GM23338 (cell line): ENCODE measurements at regions not wholly inside any gene's neighbourhood (a gene's known extent, or its start where the extent isn't known, plus 50 kb on each side); places are given as distances from the start of the nearest gene placed in this dataset.

ENCODE experiments used
- ATAC-seq: fragments of 200-7000 bp; cut with Tn5 transposase; 3 replicates; pipeline ENCODE4 v1.9.1; 2020
- DNase-seq: peaks from one replicate; pipeline ENCODE4 v3.0.0-alpha.2; 2015; ENCODE audit warnings: low spot score
- H2AFZ ChIP-seq: fragments of 200-600 bp; sonication (generic); 2 replicates; pipeline ENCODE4 v1.8.0; 2016; ENCODE audit warnings: antibody characterized with exemption, mild to moderate bottlenecking, moderate library complexity
- H3F3A ChIP-seq: fragments of 200-600 bp; sonication (generic); replicated peaks from 2 replicates; pipeline ENCODE4 v1.8.0; 2017; ENCODE audit warnings: antibody characterized with exemption, mixed run types, low read depth
- H3K27ac ChIP-seq: fragments of 200-600 bp; sonication (generic); 2 replicates; pipeline ENCODE4 v1.6.1; 2016; ENCODE audit warnings: low read depth
- H3K27me3 ChIP-seq: fragments of 200-600 bp; sonication (generic); 2 replicates; pipeline ENCODE4 v1.8.0; 2016; ENCODE audit warnings: mild to moderate bottlenecking, mixed run types, moderate library complexity; ENCODE audit not compliant: insufficient read depth
- H3K36me3 ChIP-seq: fragments of 200-600 bp; sonication (generic); 2 replicates; pipeline ENCODE4 v1.8.0; 2016; ENCODE audit warnings: mild to moderate bottlenecking; ENCODE audit not compliant: insufficient read depth
- H3K4me1 ChIP-seq: fragments of 200-600 bp; sonication (generic); 2 replicates; pipeline ENCODE4 v1.8.0; 2016; ENCODE audit warnings: mild to moderate bottlenecking, moderate library complexity; ENCODE audit not compliant: insufficient read depth
- H3K4me2 ChIP-seq: fragments of 200-600 bp; sonication (generic); 2 replicates; pipeline ENCODE4 v1.7.1; 2017; ENCODE audit warnings: mixed run types
- H3K4me3 ChIP-seq: fragments of 200-600 bp; sonication (generic); 2 replicates; pipeline ENCODE4 v1.6.1; 2016; ENCODE audit warnings: mixed run types
- H3K79me2 ChIP-seq: fragments of 200-600 bp; sonication (generic); replicated peaks from 2 replicates; pipeline ENCODE4 v1.8.0; 2017; ENCODE audit warnings: mild to moderate bottlenecking; ENCODE audit not compliant: insufficient read depth
- H3K9me2 ChIP-seq: fragments of 200-600 bp; sonication (generic); 2 replicates; pipeline ENCODE4 v1.8.0; 2017; ENCODE audit not compliant: insufficient read depth
- H4K20me1 ChIP-seq: fragments of 200-600 bp; sonication (generic); replicated peaks from 2 replicates; pipeline ENCODE4 v1.8.0; 2017; ENCODE audit warnings: mild to moderate bottlenecking; ENCODE audit not compliant: insufficient read depth
- H3K27ac Mint-ChIP-seq: 2 replicates; pipeline ENCODE4 v1.8.0; 2020; ENCODE audit warnings: inconsistent platforms, mild to moderate bottlenecking, moderate library complexity, mixed read lengths
- H3K27me3 Mint-ChIP-seq: 3 replicates; pipeline ENCODE4 v1.8.0; 2022; ENCODE audit warnings: low read depth, mild to moderate bottlenecking, moderate library complexity, mixed read lengths, inconsistent platforms; ENCODE audit not compliant: insufficient read depth, poor library complexity
- H3K36me3 Mint-ChIP-seq: 3 replicates; pipeline ENCODE4 v1.8.0; 2021; ENCODE audit warnings: low read depth, mild to moderate bottlenecking, inconsistent platforms, moderate library complexity, mixed read lengths
- H3K4me1 Mint-ChIP-seq: 3 replicates; pipeline ENCODE4 v1.8.0; 2020; ENCODE audit warnings: mild to moderate bottlenecking, inconsistent platforms, mixed read lengths
- H3K4me3 Mint-ChIP-seq: 3 replicates; pipeline ENCODE4 v1.8.0; 2021; ENCODE audit warnings: moderate library complexity, mild to moderate bottlenecking, inconsistent platforms, mixed read lengths
- H3K9me3 Mint-ChIP-seq: 3 replicates; pipeline ENCODE4 v1.8.0; 2020; ENCODE audit warnings: moderate library complexity, mild to moderate bottlenecking, inconsistent platforms, mixed read lengths
- CREB1 ChIP-seq: fragments of 250-450 bp; sonication (Bioruptor Pico); IDR thresholded peaks from 2 replicates; pipeline ENCODE4 v1.5.0; 2020; ENCODE audit warnings: low read depth, mild to moderate bottlenecking, moderate library complexity
- CTCF ChIP-seq, 2 experiments: fragments of 200-600 bp in 1 of 2; sonication (generic) in 1 of 2; conservative IDR thresholded peaks; 2 replicates each; pipeline versions ENCODE4 v1.5.1 to v1.6.1; 2016 to 2017; ENCODE audit warnings: antibody characterized with exemption in 2 of 2, low read depth in 2 of 2, mild to moderate bottlenecking in 2 of 2, moderate library complexity in 1 of 2
- ETS1 ChIP-seq: IDR thresholded peaks from 2 replicates; pipeline ENCODE4 v1.6.1; 2016; ENCODE audit warnings: antibody characterized with exemption
- EZH2 ChIP-seq: fragments of 200-600 bp; sonication (generic); IDR thresholded peaks from one replicate; pipeline ENCODE4 v1.8.0; 2017; ENCODE audit warnings: antibody characterized with exemption, mild to moderate bottlenecking, low read depth; ENCODE audit not compliant: unreplicated experiment
- JUNB ChIP-seq: IDR thresholded peaks from one replicate; pipeline ENCODE4 v1.6.1; 2016; ENCODE audit warnings: antibody characterized with exemption; ENCODE audit not compliant: unreplicated experiment
- NANOG ChIP-seq: IDR thresholded peaks from 2 replicates; pipeline ENCODE4 v1.6.1; 2016; ENCODE audit warnings: antibody characterized with exemption, borderline replicate concordance
- POLR2AphosphoS5 ChIP-seq: IDR thresholded peaks from 2 replicates; pipeline ENCODE4 v1.6.1; 2016; ENCODE audit warnings: antibody characterized with exemption, low read depth
- REST ChIP-seq: IDR thresholded peaks from one replicate; pipeline ENCODE4 v1.6.1; 2018; ENCODE audit warnings: antibody characterized with exemption; ENCODE audit not compliant: unreplicated experiment
- STAT1 ChIP-seq: IDR thresholded peaks from one replicate; pipeline ENCODE4 v1.6.1; 2016; ENCODE audit warnings: antibody characterized with exemption; ENCODE audit not compliant: unreplicated experiment
- ZNF114 ChIP-seq: fragments of 250-450 bp; sonication (Bioruptor Pico); IDR thresholded peaks from 2 replicates; pipeline ENCODE4 v1.5.0; 2020; ENCODE audit warnings: mild to moderate bottlenecking, moderate library complexity
- ZNF331 ChIP-seq: fragments of 250-450 bp; sonication (Bioruptor Pico); IDR thresholded peaks from 2 replicates; pipeline ENCODE4 v1.5.0; 2020; ENCODE audit warnings: low read depth, mild to moderate bottlenecking, moderate library complexity

- no peaks in the 10 kb centered on the region for H3F3A ChIP-seq
- H2AFZ ChIP-seq, result no peak overlapping the region
- no peaks in the 10 kb centered on the region for H3K27me3 Mint-ChIP-seq
- ATAC-seq (no peak), DNase-seq (no peak)
- H3K4me2 ChIP-seq, result no peak overlapping the region
- no peaks in the 10 kb centered on the region for H3K79me2 ChIP-seq
- H3K27ac ChIP-seq, result no peak overlapping the region
- no peak for TF ChIP-seq ZNF331 (CRISPR knock-in tag)
- TF ChIP-seq NANOG, result no peak
- H3K27ac Mint-ChIP-seq, result no peak overlapping the region
- H3K36me3 Mint-ChIP-seq, result no peaks in the 10 kb centered on the region
- H3K4me1 Mint-ChIP-seq, result no peaks in the 10 kb centered on the region
- no peaks in the 10 kb centered on the region for H3K4me1 ChIP-seq
- H3K9me3 Mint-ChIP-seq, result no peaks in the 10 kb centered on the region; the same call in 1 of the 3 replicates
- no peak overlapping the region for H3K4me3 Mint-ChIP-seq
- no peaks in the 10 kb centered on the region for H4K20me1 ChIP-seq
- H3K4me3 ChIP-seq, result no peak overlapping the region
- 0 out of 2 replicates have a peak, but pooled peaks cover 4% of the 10 kb centered on the region for H3K9me2 ChIP-seq
- no peaks in the 10 kb centered on the region for H3K27me3 ChIP-seq
- no peaks in the 10 kb centered on the region for H3K36me3 ChIP-seq
Measured at GRCh38 chr14:98227000-98227726, 1044.8 kb downstream of the BCL11B start.

GRCh38 chr14:98227727-98228111 is 1044.3 kb downstream of the BCL11B start:
- Histone ChIP-seq H3K4me1 (no peaks in the 10 kb centered on the region), H3K27ac (no peak overlapping the region), H3K36me3 (no peaks in the 10 kb centered on the region), H3K79me2 (no peaks in the 10 kb centered on the region), H3K4me3 (no peak overlapping the region), H3K9me2 (0 out of 2 replicates have a peak, but pooled peaks cover 4% of the 10 kb centered on the region), H3K4me2 (no peak overlapping the region), H3K27me3 (no peaks in the 10 kb centered on the region), H2AFZ (no peak overlapping the region), H4K20me1 (no peaks in the 10 kb centered on the region), H3F3A (no peaks in the 10 kb centered on the region)
- Mint-ChIP-seq H3K36me3 (no peaks in the 10 kb centered on the region), H3K4me3 (no peak overlapping the region), H3K9me3 (no peaks in the 10 kb centered on the region; the same call in 1 of the 3 replicates), H3K27me3 (no peaks in the 10 kb centered on the region), H3K4me1 (no peaks in the 10 kb centered on the region), H3K27ac (no peak overlapping the region)
- ATAC-seq (no peak), DNase-seq (no peak)
- no peak for TF ChIP-seq ETS1
- TF ChIP-seq REST, result no peak
- no peak for TF ChIP-seq JUNB
- TF ChIP-seq POLR2AphosphoS5, result no peak
- TF ChIP-seq CTCF (conservative IDR thresholded peaks at IDR 0.05; ENCODE audit: low read depth in 2 of 2), result no peak
- TF ChIP-seq NANOG, result no peak
- TF ChIP-seq CREB1 (CRISPR knock-in tag), result no peak
- TF ChIP-seq STAT1, result no peak
- TF ChIP-seq ZNF114, result no peak
- no peak for TF ChIP-seq EZH2
